Nephron (organoid): ENCODE measurements at regions not wholly inside any gene's neighbourhood (a gene's known extent, or its start where the extent isn't known, plus 50 kb on each side); places are given as distances from the start of the nearest gene placed in this dataset.

Experiments
- H3K27ac Mint-ChIP-seq, 3 experiments: 2 replicates each; pipeline ENCODE4 v1.8.0; 2020; ENCODE audit warnings: mixed read lengths in 3 of 3, mild to moderate bottlenecking in 2 of 3, moderate library complexity in 1 of 3
- H3K27me3 Mint-ChIP-seq: 2 replicates; pipeline ENCODE4 v1.8.0; 2021; ENCODE audit warnings: low read depth, mild to moderate bottlenecking, moderate library complexity, mixed read lengths
- H3K36me3 Mint-ChIP-seq: 2 replicates; pipeline ENCODE4 v1.8.0; 2020; ENCODE audit warnings: low read depth, mixed read lengths
- H3K4me1 Mint-ChIP-seq: 2 replicates; pipeline ENCODE4 v1.8.0; 2020; ENCODE audit warnings: mixed read lengths
- H3K4me3 Mint-ChIP-seq, 3 experiments: 2 replicates each; pipeline ENCODE4 v1.8.0; 2020; ENCODE audit warnings: mild to moderate bottlenecking in 3 of 3, mixed read lengths in 3 of 3, moderate library complexity in 2 of 3
- H3K9me3 Mint-ChIP-seq: 2 replicates; pipeline ENCODE4 v1.8.0; 2020; ENCODE audit warnings: mixed read lengths
- TF ChIP-seq, protein P1 (sequence below), 3 experiments: fragments of 200-600 bp; sonication (generic); IDR thresholded peaks; one replicate each; pipeline ENCODE4 v1.5.0; 2021; ENCODE audit warnings: antibody characterized with exemption in 3 of 3; ENCODE audit not compliant: unreplicated experiment in 3 of 3

DNA sequence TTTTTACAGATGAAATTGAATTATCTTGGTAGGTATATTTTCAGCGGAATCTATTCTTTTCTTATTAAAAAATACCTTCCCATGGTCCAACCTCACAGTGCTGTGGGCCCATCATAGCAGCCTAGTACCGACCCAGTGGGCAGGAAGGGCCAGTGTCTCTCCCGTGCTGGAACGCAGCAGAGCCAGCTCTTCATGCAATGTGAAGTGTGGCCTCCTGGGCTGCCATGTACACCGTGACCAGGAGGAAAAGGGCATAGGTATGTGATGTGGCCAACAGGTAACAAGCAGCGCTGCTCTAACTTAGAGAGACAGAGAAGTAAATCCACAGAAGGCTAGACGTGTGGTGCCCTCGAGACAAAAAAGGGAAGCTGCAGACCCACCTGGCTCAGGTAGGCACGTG lies 221.1 kb upstream of the SALL3 start:
- Mint-ChIP-seq H3K9me3 (peaks cover 8% of the 10 kb centered on the region), H3K27me3 (peaks cover 13% of the 10 kb centered on the region), H3K4me1 (no peaks in the 10 kb centered on the region), H3K36me3 (no peaks in the 10 kb centered on the region), H3K4me3 (no peak overlapping the region), H3K27ac (no peak overlapping the region)
- TF ChIP-seq, protein P1, sequence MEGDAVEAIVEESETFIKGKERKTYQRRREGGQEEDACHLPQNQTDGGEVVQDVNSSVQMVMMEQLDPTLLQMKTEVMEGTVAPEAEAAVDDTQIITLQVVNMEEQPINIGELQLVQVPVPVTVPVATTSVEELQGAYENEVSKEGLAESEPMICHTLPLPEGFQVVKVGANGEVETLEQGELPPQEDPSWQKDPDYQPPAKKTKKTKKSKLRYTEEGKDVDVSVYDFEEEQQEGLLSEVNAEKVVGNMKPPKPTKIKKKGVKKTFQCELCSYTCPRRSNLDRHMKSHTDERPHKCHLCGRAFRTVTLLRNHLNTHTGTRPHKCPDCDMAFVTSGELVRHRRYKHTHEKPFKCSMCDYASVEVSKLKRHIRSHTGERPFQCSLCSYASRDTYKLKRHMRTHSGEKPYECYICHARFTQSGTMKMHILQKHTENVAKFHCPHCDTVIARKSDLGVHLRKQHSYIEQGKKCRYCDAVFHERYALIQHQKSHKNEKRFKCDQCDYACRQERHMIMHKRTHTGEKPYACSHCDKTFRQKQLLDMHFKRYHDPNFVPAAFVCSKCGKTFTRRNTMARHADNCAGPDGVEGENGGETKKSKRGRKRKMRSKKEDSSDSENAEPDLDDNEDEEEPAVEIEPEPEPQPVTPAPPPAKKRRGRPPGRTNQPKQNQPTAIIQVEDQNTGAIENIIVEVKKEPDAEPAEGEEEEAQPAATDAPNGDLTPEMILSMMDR (IDR thresholded peaks at IDR 0.05; ENCODE audit: unreplicated experiment in 3 of 3) = no peak

DNA sequence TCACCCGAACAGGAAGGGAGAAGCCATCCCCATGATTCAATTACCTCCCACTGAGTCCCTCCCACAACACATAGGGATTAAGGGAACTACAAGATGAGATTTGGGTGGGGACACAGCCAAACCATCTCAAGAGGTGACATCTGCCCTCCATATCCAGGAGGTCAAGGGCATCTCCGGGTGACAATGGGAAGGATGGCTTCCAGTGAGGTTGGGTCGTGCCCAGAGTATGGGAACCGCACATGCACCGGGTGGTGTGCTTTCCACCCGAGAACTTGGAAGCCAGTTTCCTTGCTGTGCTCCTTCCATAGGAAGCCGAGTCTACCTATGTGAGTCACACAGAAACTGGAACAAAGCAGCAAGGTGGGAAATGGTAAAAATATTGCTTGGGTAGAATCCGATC lies 216.9 kb upstream of the SALL3 start:
- Mint-ChIP-seq H3K9me3 (peaks cover 8% of the 10 kb centered on the region), H3K4me1 (no peaks in the 10 kb centered on the region), H3K27me3 (peaks cover 24% of the 10 kb centered on the region), H3K27ac (no peak overlapping the region), H3K36me3 (no peaks in the 10 kb centered on the region), H3K4me3 (no peak overlapping the region)
- TF ChIP-seq, protein P1 (IDR thresholded peaks at IDR 0.05; ENCODE audit: unreplicated experiment in 3 of 3) = no peak

DNA sequence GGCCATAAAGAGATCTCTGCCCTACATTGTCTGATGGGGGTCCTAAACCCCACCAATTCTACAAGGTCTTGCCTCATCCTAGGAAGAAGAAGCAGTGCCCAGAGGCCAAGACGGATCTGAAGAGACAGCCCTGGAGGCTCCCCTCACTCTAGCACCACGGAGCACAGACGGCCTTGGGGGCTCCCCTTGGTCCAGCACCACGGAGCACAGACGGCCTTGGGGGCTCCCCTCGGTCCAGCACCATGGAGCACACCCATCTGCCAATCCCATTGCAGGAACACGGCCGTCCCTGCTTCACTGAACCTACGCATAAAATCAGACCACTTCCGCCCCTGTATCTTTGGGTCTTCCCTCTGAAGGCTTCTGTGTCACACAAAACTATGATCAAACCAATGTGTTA lies 215.1 kb upstream of the SALL3 start:
- Mint-ChIP-seq H3K9me3 (peaks cover 8% of the 10 kb centered on the region), H3K4me1 (no peaks in the 10 kb centered on the region), H3K4me3 (no peak overlapping the region), H3K27me3 (peaks cover 28% of the 10 kb centered on the region), H3K27ac (no peak overlapping the region), H3K36me3 (no peaks in the 10 kb centered on the region)
- TF ChIP-seq, protein P1 (IDR thresholded peaks at IDR 0.05; ENCODE audit: unreplicated experiment in 3 of 3) = no peak

DNA sequence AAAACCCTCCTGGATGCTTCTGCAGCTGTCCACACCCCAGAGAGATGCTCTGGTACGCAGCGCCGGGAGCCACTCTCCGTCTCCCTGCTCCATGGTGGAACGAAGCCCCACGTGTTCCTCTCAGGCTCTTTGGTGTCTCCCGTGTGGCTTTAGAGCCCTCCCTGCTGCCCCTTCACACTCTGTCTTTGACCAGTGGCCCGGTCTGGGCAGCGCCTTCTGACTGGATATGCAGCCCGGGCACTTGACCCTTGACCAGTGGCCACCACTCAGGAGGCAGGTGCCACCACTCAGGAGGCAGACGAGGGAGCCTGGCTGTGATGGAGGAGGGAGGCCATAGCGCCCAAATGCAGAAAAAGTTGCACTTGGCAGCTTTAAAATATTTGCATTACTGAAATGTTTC lies 214.5 kb upstream of the SALL3 start:
- Mint-ChIP-seq H3K4me1 (no peaks in the 10 kb centered on the region), H3K27me3 (peaks cover 31% of the 10 kb centered on the region), H3K36me3 (no peaks in the 10 kb centered on the region), H3K9me3 (peaks cover 8% of the 10 kb centered on the region), H3K27ac (no peak overlapping the region), H3K4me3 (no peak overlapping the region)
- TF ChIP-seq, protein P1 (IDR thresholded peaks at IDR 0.05; ENCODE audit: unreplicated experiment in 3 of 3) = no peak

DNA sequence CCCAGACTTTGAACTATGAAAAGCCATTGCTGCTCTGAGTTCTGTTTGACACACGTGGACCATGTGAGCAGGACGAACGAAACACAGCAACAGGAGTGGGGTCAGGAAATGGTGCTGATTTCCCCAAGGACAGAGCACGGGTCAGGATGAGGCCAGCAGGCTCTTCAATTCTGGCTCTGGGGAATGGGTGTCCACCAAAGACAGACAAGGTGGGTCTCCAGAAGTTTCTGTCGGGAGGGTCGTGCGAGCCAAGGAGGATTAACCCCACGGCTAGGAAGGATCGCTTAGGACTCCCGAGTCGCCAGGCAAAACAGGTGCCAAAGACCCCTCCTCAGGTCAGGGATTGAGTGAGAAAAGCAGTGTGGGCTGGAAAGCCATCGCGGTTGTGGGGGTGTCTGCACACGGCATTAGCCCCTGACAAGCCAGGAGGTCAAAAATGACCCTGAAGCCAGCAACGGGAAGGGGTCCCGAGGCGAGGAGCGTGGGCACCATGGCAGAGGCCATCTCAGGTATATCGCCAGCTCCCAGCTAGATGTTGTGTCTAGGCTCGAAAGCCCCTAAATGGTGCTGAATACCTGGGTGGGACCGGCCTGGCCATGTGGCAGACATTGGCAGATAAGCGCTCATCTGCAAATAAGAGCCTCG lies 213.9 kb upstream of the SALL3 start:
- Mint-ChIP-seq H3K4me3 (no peak overlapping the region), H3K9me3 (peaks cover 8% of the 10 kb centered on the region), H3K36me3 (no peaks in the 10 kb centered on the region), H3K27ac (no peak overlapping the region), H3K4me1 (no peaks in the 10 kb centered on the region), H3K27me3 (peaks cover 31% of the 10 kb centered on the region)
- TF ChIP-seq, protein P1 (IDR thresholded peaks at IDR 0.05; ENCODE audit: unreplicated experiment in 3 of 3) = no peak
